ENCODE measurements at regions not wholly inside any gene's neighbourhood (a gene's known extent, or its start where the extent isn't known, plus 50 kb on each side); places are given as distances from the start of the nearest gene placed in this dataset.
"Not testable (repeated sequence)": the region's sequence is repeated elsewhere in the genome, so short reads cannot be mapped to it uniquely, and the experiment has no call there.

- no peak for DNase-seq (ENCODE audit: low read depth, low spot score)
These were observed 110.0 kb upstream of the MEF2A start for GRCh38 chr15:99455789-99456160.

- DNase-seq (ENCODE audit: low read depth, low spot score), result no peak
These were observed 101.6 kb upstream of the MEF2A start for GRCh38 chr15:99464137-99464536.

GRCh38 chr15:99466701-99467337 is 99.0 kb upstream of the MEF2A start:
- DNase-seq (ENCODE audit: low read depth, low spot score), result no peak

- no peak for DNase-seq (ENCODE audit: low read depth, low spot score)
These were observed 98.5 kb upstream of the MEF2A start for GRCh38 chr15:99467338-99467720.

- no peak for DNase-seq (ENCODE audit: low read depth, low spot score)
These were observed 97.8 kb upstream of the MEF2A start for GRCh38 chr15:99467853-99468464.

GRCh38 chr15:99470204-99470603 is 95.6 kb upstream of the MEF2A start:
- DNase-seq (ENCODE audit: low read depth, low spot score), result not testable (repeated sequence)

- DNase-seq (ENCODE audit: low read depth, low spot score), result no peak
These were observed 93.2 kb upstream of the MEF2A start for GRCh38 chr15:99472416-99473145.

GRCh38 chr15:99473981-99474906 is 91.5 kb upstream of the MEF2A start:
- DNase-seq (ENCODE audit: low read depth, low spot score), result no peak

- DNase-seq (ENCODE audit: low read depth, low spot score), result no peak
These were observed 90.7 kb upstream of the MEF2A start for GRCh38 chr15:99474909-99475753.

GRCh38 chr15:99475754-99476412 is 89.9 kb upstream of the MEF2A start:
- DNase-seq (ENCODE audit: low read depth, low spot score), result no peak

- DNase-seq (ENCODE audit: low read depth, low spot score), result no peak
These were observed 89.2 kb upstream of the MEF2A start for GRCh38 chr15:99476413-99477222.

- DNase-seq (ENCODE audit: low read depth, low spot score), result no peak
These were observed 87.9 kb upstream of the MEF2A start for GRCh38 chr15:99477791-99478471.

- no peak for DNase-seq (ENCODE audit: low read depth, low spot score)
These were observed 86.8 kb upstream of the MEF2A start for GRCh38 chr15:99478977-99479376.

- DNase-seq (ENCODE audit: low read depth, low spot score), result no peak
These were observed 85.6 kb upstream of the MEF2A start for GRCh38 chr15:99480016-99480810.

GRCh38 chr15:99481113-99481950 is 84.5 kb upstream of the MEF2A start:
- DNase-seq (ENCODE audit: low read depth, low spot score), result no peak

- DNase-seq (ENCODE audit: low read depth, low spot score), result no peak
These were observed 83.9 kb upstream of the MEF2A start for GRCh38 chr15:99481951-99482230.

GRCh38 chr15:99482993-99483392 is 82.8 kb upstream of the MEF2A start:
- DNase-seq (ENCODE audit: low read depth, low spot score), result no peak
